A549 (cell line): ENCODE measurements at regions not wholly inside any gene's neighbourhood (a gene's known extent, or its start where the extent isn't known, plus 50 kb on each side); places are given as distances from the start of the nearest gene placed in this dataset.

Source experiments
- ATAC-seq, 2 experiments: fragments of 200-7000 bp in 1 of 2; fragments of >200 bp in 1 of 2; cut with Nextera tagmentation in 1 of 2; cut with Tn5 transposase in 1 of 2; 3 replicates each; pipeline versions ENCODE4 v1.8.0 to v1.9.1; 2018 to 2020; ENCODE audit warnings: mild to moderate bottlenecking in 1 of 2, moderate library complexity in 1 of 2
- CTCF ChIA-PET: fragments of 300-600 bp; sonication (Branson Sonifier 250); formaldehyde crosslinking; extraction: SDS; loops from one replicate; lab custom pipeline; 2021; ENCODE audit warnings: antibody characterized with exemption, inconsistent platforms; lab: Yijun Ruan, JAX
- POLR2A ChIA-PET: fragments of 350-600 bp; formaldehyde crosslinking; extraction: SDS; loops from one replicate; lab custom pipeline; 2021; ENCODE audit warnings: antibody characterized with exemption, inconsistent platforms; lab: Yijun Ruan, JAX
- DNase-seq, 2 experiments: peaks; one replicate each; pipeline versions ENCODE4 v3.0.0 to v3.0.0-alpha.2; 2011 to 2016; ENCODE audit warnings: low read depth in 1 of 2, low spot score in 1 of 2
- FAIRE-seq: peaks from 2 replicates; lab custom pipeline; 2011; peaks lifted over from hg19 to GRCh38; lab: Jason Lieb, UNC
- H3K27ac ChIP-seq, 2 experiments: fragments of >200 bp; sonication (Bioruptor Twin); formaldehyde crosslinking; 3 replicates each; pipeline ENCODE4 v1.5.1; 2016 to 2017
- H3K4me1 ChIP-seq: fragments of >200 bp; sonication (Bioruptor Twin); formaldehyde crosslinking; 3 replicates; pipeline ENCODE4 v1.6.1; 2016
- H3K4me2 ChIP-seq: fragments of >200 bp; sonication (Bioruptor Twin); formaldehyde crosslinking; 3 replicates; pipeline ENCODE4 v1.6.1; 2016
- H3K4me3 ChIP-seq: fragments of >200 bp; sonication (Bioruptor Twin); formaldehyde crosslinking; 3 replicates; pipeline ENCODE4 v1.5.1; 2016
- H3K9me3 ChIP-seq: fragments of >200 bp; sonication (Bioruptor Twin); formaldehyde crosslinking; 3 replicates; pipeline ENCODE4 v1.6.1; 2016
- BCL3 ChIP-seq: fragments of >200 bp; sonication (Bioruptor Twin); formaldehyde crosslinking; IDR thresholded peaks from 3 replicates; pipeline ENCODE4 v1.6.1; 2016
- BHLHE40 ChIP-seq: IDR thresholded peaks from 2 replicates; pipeline ENCODE4 v1.6.1; 2012; ENCODE audit warnings: low read depth, low read length, inconsistent platforms
- CBX2 ChIP-seq: fragments of 200-600 bp; sonication (generic); IDR thresholded peaks from 2 replicates; pipeline ENCODE4 v1.6.1; 2016; ENCODE audit warnings: low read depth, mild to moderate bottlenecking, borderline replicate concordance
- CHD2 ChIP-seq: fragments of 150-350 bp; IDR thresholded peaks from 2 replicates; pipeline ENCODE4 v1.6.1; 2014; ENCODE audit warnings: low read length; ENCODE audit not compliant: partially characterized antibody
- E2F6 ChIP-seq: IDR thresholded peaks from 2 replicates; pipeline ENCODE4 v1.6.1; 2012; ENCODE audit warnings: low read depth, borderline replicate concordance
- EHF ChIP-seq: fragments of 250-450 bp; sonication (Bioruptor Pico); IDR thresholded peaks from 2 replicates; pipeline ENCODE4 v1.5.0; 2020; ENCODE audit warnings: mild to moderate bottlenecking
- FOSB ChIP-seq: fragments of 250-450 bp; sonication (Bioruptor Pico); IDR thresholded peaks from 2 replicates; pipeline ENCODE4 v1.5.0; 2020; ENCODE audit warnings: mild to moderate bottlenecking, moderate library complexity
- FOXS1 ChIP-seq: fragments of 250-450 bp; sonication (Bioruptor Pico); IDR thresholded peaks from 2 replicates; pipeline ENCODE4 v1.5.0; 2020; ENCODE audit warnings: mild to moderate bottlenecking, moderate library complexity
- HDAC2 ChIP-seq: fragments of 200-600 bp; sonication (generic); IDR thresholded peaks from 2 replicates; pipeline ENCODE4 v1.6.1; 2016
- HEYL ChIP-seq: fragments of 250-450 bp; sonication (Bioruptor Pico); IDR thresholded peaks from 2 replicates; pipeline ENCODE4 v1.8.0; 2021; ENCODE audit warnings: mild to moderate bottlenecking, moderate library complexity
- HOXA7 ChIP-seq: fragments of 250-450 bp; sonication (Bioruptor Pico); IDR thresholded peaks from 2 replicates; pipeline ENCODE4 v1.5.0; 2020; ENCODE audit warnings: mild to moderate bottlenecking, moderate library complexity
- KDM5A ChIP-seq: fragments of 200-600 bp; sonication (generic); IDR thresholded peaks from 2 replicates; pipeline ENCODE4 v1.6.1; 2016; ENCODE audit warnings: antibody characterized with exemption, mild to moderate bottlenecking
- MAFK ChIP-seq: fragments of 450-650 bp; IDR thresholded peaks from 2 replicates; pipeline ENCODE4 v1.6.1; 2014; ENCODE audit not compliant: partially characterized antibody
- NR3C1 ChIP-seq: fragments of >200 bp; sonication (Bioruptor Twin); formaldehyde crosslinking; IDR thresholded peaks from 3 replicates; pipeline ENCODE4 v1.6.1; 2017
- PHF8 ChIP-seq: fragments of 200-600 bp; sonication (generic); IDR thresholded peaks from 2 replicates; pipeline ENCODE4 v1.6.1; 2016; ENCODE audit warnings: low read depth, mild to moderate bottlenecking, antibody characterized with exemption, moderate library complexity, borderline replicate concordance
- POLR2AphosphoS2 ChIP-seq: conservative IDR thresholded peaks from 2 replicates; pipeline ENCODE4 v1.6.1; 2012; ENCODE audit warnings: low read length, improper control_type of control experiment, inconsistent platforms
- RAD21 ChIP-seq, 2 experiments: fragments of >200 bp in 1 of 2; sonication (Bioruptor Twin) in 1 of 2; formaldehyde crosslinking in 1 of 2; IDR thresholded peaks in 1 of 2; conservative IDR thresholded peaks in 1 of 2; 2 replicates in 1 of 2; 3 replicates in 1 of 2; pipeline ENCODE4 v1.6.1; 2012 to 2018; ENCODE audit warnings: inconsistent platforms in 1 of 2
- RFX5 ChIP-seq: fragments of 450-650 bp; IDR thresholded peaks from 2 replicates; pipeline ENCODE4 v1.7.1; 2014; ENCODE audit warnings: antibody characterized with exemption, mild to moderate bottlenecking, moderate library complexity
- RNF2 ChIP-seq: fragments of 200-600 bp; sonication (generic); IDR thresholded peaks from 2 replicates; pipeline ENCODE4 v1.6.1; 2016; ENCODE audit warnings: low read depth, mild to moderate bottlenecking, antibody characterized with exemption, moderate library complexity, borderline replicate concordance
- SMC3 ChIP-seq: fragments of >200 bp; sonication (Bioruptor Twin); formaldehyde crosslinking; IDR thresholded peaks from 3 replicates; pipeline ENCODE4 v1.6.1; 2018; ENCODE audit warnings: inconsistent platforms
- USF2 ChIP-seq: fragments of 450-650 bp; IDR thresholded peaks from 2 replicates; pipeline ENCODE4 v1.6.1; 2014; ENCODE audit warnings: antibody characterized with exemption
- ZNF302 ChIP-seq: fragments of 250-450 bp; sonication (Bioruptor Pico); IDR thresholded peaks from 2 replicates; pipeline ENCODE4 v1.9.0; 2021; ENCODE audit warnings: inconsistent platforms, mild to moderate bottlenecking, moderate library complexity
- ZSCAN20 ChIP-seq: fragments of 250-450 bp; sonication (Bioruptor Pico); IDR thresholded peaks from 2 replicates; pipeline ENCODE4 v1.8.0; 2022; ENCODE audit warnings: mild to moderate bottlenecking, moderate library complexity
- WGBS: methylation state at CpG from one replicate; pipeline ENCODE4 v1.1.6; 2017; ENCODE audit errors: missing lambda C conversion rate; 5-methylcytosine and 5-hydroxymethylcytosine counted together

- Histone ChIP-seq H3K27ac (no peak overlapping the region), H3K4me2 (no peak overlapping the region), H3K4me1 (peaks cover 9% of the 10 kb centered on the region; the same call in 2 of the 3 replicates), H3K9me3 (no peaks in the 10 kb centered on the region), H3K4me3 (no peak overlapping the region)
- FAIRE-seq (peak; percentile 93), ATAC-seq (no peak), DNase-seq (no peak)
- ChIA-PET CTCF (interaction anchor here (1.4 kb wide), 1 partner anchor 9 kb away, joined by 3 read pairs; no protein-coding TSS in a partner anchor), POLR2A (no interaction called here)
- TF ChIP-seq CHD2 (no peak), E2F6 (no peak), HEYL (CRISPR knock-in tag) (no peak), CBX2 (no peak), SMC3 (no peak), ZSCAN20 (no peak), KDM5A (no peak), PHF8 (no peak), BHLHE40 (no peak), HOXA7 (no peak), NR3C1 (no peak), FOSB (CRISPR knock-in tag) (no peak), BCL3 (no peak), POLR2AphosphoS2 (no peak), FOXS1 (CRISPR knock-in tag) (no peak), HDAC2 (no peak), RNF2 (no peak), RFX5 (no peak), RAD21 (conservative IDR thresholded peaks at IDR 0.05 in 1 of 2, IDR thresholded peaks at IDR 0.05 in 1 of 2) (no peak)
These were observed 193.4 kb downstream of the CLCN4 start for GRCh38 chrX:10350221-10350620.

- no peak for TF ChIP-seq EHF (CRISPR knock-in tag)
- peak; percentile 58 for TF ChIP-seq USF2
- FAIRE-seq (peak; percentile 46), ATAC-seq (no peak), DNase-seq (no peak)
- Histone ChIP-seq H3K4me2 (no peak overlapping the region), H3K4me1 (peaks cover 9% of the 10 kb centered on the region; the same call in 2 of the 3 replicates), H3K9me3 (no peaks in the 10 kb centered on the region), H3K27ac (no peak overlapping the region), H3K4me3 (no peak overlapping the region)
- ChIA-PET CTCF (interaction anchor here (1.4 kb wide), 1 partner anchor 8 kb away, joined by 3 read pairs; no protein-coding TSS in a partner anchor), POLR2A (no interaction called here)
- WGBS: 74% methylated on average over 3 of the region's 3 CpGs
These were observed 194.2 kb downstream of the CLCN4 start for GRCh38 chrX:10350981-10351380.

GRCh38 chrX:10352536-10352935 is 195.8 kb downstream of the CLCN4 start:
- 33% methylated on average over 1 of the region's 1 CpG for WGBS
- DNase-seq: no peak
- no peak for ATAC-seq
- Histone ChIP-seq H3K4me1 (peaks cover 9% of the 10 kb centered on the region; the same call in 2 of the 3 replicates), H3K4me3 (no peak overlapping the region), H3K27ac (no peak overlapping the region)
- CTCF ChIA-PET: no interaction called here
- FAIRE-seq: peak; percentile 83
- peak; percentile 81 for TF ChIP-seq MAFK
- no peak for TF ChIP-seq ZNF302 (CRISPR knock-in tag)
- TF ChIP-seq, all 56 proteins: peak for 1
- Histone ChIP-seq H3K4me2 (peak overlapping the region; percentile 15; the same call in 1 of the 3 replicates), H3K9me3 (no peaks in the 10 kb centered on the region)
- POLR2A ChIA-PET: no interaction called here
